ENCODE measurements at regions not wholly inside any gene's neighbourhood (a gene's known extent, or its start where the extent isn't known, plus 50 kb on each side); places are given as distances from the start of the nearest gene placed in this dataset.

GRCh38 chr2:16112972-16113560 lies 172.7 kb downstream of the MYCN start:
- H3K4me3 ChIP-seq (ENCODE audit: low read depth, low read length) = no peak overlapping the region
- no peak for TF ChIP-seq CTCF (IDR thresholded peaks at IDR 0.05; ENCODE audit: low read depth, low read length)

- H3K4me3 ChIP-seq (ENCODE audit: low read depth, low read length) = no peak overlapping the region
- TF ChIP-seq CTCF (IDR thresholded peaks at IDR 0.05; ENCODE audit: low read depth, low read length) = no peak
These were observed 172.1 kb downstream of the MYCN start for GRCh38 chr2:16112251-16112971.

GRCh38 chr2:16111838-16112210 lies 171.5 kb downstream of the MYCN start:
- H3K4me3 ChIP-seq (ENCODE audit: low read depth, low read length) = no peak overlapping the region
- no peak for TF ChIP-seq CTCF (IDR thresholded peaks at IDR 0.05; ENCODE audit: low read depth, low read length)

- TF ChIP-seq CTCF (IDR thresholded peaks at IDR 0.05; ENCODE audit: low read depth, low read length) = no peak
- no peak overlapping the region for H3K4me3 ChIP-seq (ENCODE audit: low read depth, low read length)
These were observed 169.5 kb downstream of the MYCN start for GRCh38 chr2:16109821-16110310.

- TF ChIP-seq CTCF (IDR thresholded peaks at IDR 0.05; ENCODE audit: low read depth, low read length) = no peak
- H3K4me3 ChIP-seq (ENCODE audit: low read depth, low read length) = no peak overlapping the region
These were observed 169.0 kb downstream of the MYCN start for GRCh38 chr2:16109368-16109820.

- TF ChIP-seq CTCF (IDR thresholded peaks at IDR 0.05; ENCODE audit: low read depth, low read length) = no peak
- H3K4me3 ChIP-seq (ENCODE audit: low read depth, low read length) = no peak overlapping the region
These were observed 166.9 kb downstream of the MYCN start for GRCh38 chr2:16107246-16107645.

GRCh38 chr2:16106619-16107018 lies 166.3 kb downstream of the MYCN start:
- H3K4me3 ChIP-seq (ENCODE audit: low read depth, low read length) = no peak overlapping the region
- no peak for TF ChIP-seq CTCF (IDR thresholded peaks at IDR 0.05; ENCODE audit: low read depth, low read length)
